LHCN-M2 (cell line): ENCODE measurements at regions not wholly inside any gene's neighbourhood (a gene's known extent, or its start where the extent isn't known, plus 50 kb on each side); places are given as distances from the start of the nearest gene placed in this dataset.

ENCODE experiments used
- DNase-seq: peaks from one replicate; pipeline ENCODE4 v3.0.0-alpha.2; 2012; ENCODE audit warnings: low read depth

DNA sequence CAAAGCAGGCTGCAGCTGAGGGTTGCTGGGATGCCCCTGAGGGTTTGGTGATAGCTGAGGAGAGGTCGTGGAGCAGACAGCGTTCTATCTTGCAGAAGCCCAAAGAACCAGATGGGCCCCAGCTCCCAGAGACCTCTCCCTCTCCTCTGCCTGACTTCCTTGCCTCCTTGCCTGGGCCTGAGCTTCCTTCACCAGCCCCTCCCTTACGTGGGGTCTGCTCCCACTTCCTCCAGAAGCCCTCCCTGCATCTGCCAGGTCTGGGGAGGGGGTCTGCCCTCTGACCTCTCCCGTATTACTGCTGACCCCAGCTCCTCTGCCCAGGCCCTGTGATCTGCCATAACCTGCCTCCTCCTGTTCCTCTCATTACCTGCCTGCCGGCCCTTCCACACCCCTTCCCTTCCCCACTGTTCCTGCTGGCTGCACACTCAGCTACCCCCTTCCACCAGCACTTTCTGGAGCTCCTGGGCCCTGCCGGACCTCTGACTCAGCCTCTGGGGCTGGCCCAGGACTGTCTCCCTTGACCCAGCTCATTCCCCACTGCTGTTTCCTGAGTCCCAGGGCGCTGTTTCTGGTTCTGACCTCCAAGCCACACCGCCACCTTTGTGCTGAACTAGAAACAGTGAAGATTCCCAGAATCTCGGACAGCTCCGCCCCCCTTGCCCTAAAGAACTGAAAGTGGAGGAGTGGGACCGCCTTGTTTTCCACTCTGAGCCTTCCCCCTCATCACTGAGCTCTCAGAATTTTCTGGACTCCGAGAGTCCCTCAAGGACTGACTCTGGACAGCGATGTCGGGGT lies 237.7 kb upstream of the C1orf174 start:
- no peak for DNase-seq

DNA sequence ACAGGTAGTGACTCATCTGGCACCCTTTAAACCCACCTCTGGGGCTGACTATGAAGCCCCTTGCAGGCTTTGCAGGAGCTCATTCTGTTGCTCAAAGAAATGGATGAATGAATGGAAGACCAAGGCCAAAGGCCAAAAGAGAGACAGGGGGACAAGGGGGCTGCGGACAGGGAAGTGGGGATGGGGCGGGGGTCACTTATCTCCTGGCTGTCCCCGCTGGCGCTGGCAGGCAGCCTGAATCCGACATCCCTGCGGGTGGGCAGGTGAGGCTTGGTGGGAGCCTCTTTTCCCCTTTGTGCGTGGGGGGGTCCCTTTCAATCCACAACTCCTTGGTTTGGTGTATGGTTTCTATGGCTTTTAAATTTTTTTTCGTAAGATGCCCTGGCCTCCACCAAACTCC lies 239.6 kb upstream of the C1orf174 start:
- no peak for DNase-seq

DNA sequence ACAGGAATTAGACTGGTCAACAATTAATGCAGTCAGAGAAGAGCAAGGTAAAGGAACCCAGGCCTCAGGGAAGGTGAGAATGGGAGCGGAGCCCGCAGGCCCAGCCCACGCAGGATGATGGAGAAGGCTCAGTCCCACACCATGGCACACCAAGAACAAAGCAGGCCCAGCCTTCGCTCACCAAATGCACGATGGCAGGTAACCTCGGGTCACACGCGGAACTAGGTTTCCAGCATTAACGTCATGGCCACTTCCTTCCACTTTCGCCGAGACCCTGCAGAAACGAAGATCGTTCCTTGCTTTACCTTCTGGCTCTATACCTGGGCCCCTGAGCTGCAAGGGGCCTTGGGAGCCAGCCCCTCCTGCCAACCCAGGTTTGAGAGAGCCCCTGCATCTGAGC lies 240.2 kb upstream of the C1orf174 start:
- no peak for DNase-seq

DNA sequence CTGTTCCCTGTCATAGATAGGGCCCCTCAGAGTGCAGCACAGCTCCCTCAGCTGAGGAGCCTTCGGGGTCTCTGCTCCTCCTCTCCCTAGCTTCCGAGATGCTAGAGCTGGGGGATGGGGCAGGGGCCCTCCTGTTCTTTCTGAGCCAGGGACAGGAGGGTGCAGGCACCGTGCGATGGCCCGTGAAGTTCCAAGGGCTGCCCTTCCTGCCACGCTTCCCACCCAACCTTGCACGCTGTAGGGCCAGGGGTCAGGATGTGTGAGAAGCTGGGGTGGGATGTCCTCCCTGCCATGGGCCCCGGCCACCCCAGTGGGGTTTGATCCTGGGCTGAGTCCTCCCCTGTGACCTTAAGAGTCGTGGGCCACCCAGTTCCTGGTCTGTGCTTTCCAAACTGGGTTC lies 240.7 kb upstream of the C1orf174 start:
- DNase-seq: no peak

DNA sequence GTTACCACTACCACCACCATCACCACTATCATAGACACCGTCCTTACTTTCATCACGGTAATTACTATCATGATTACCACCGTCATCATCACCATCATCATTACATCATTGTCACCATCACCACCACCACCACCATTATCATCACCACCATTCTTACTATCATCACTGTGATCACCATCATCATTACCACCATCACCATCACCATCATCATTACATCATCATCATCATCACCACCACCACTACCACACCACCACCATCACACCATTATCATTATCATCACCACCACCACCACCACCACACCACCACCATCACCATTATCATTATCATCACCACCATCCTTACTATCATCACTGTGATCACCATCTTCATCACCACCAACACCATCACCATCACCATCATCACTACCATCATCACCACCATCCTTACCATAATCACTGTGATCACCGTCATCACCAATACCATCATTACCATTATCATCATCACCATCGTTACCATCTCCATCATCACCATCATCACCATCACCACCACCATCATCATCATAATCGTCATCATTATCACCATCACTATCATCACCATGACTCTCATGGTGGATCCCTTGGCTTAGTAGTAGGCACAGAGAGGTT lies 244.4 kb upstream of the C1orf174 start:
- no peak for DNase-seq

DNA sequence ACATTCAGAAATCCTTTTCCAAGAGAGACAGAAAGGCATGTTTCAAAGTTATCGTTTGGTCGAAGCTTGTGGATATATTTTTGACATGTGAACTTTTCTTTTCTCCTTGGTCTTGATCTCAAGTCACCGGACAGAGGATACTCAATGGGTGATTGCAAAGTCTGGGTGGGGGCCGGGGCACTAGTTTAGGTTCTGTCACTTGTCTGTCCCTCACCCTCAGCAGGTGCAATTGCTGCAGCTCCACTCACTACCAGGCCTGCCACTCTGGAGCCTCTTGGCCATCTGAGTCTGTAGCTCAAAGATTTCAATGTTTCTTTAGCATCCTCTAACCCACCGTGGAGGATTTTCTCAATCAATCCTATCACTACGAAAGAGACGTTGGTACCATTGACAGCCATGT lies 246.0 kb upstream of the C1orf174 start:
- DNase-seq: no peak

DNA sequence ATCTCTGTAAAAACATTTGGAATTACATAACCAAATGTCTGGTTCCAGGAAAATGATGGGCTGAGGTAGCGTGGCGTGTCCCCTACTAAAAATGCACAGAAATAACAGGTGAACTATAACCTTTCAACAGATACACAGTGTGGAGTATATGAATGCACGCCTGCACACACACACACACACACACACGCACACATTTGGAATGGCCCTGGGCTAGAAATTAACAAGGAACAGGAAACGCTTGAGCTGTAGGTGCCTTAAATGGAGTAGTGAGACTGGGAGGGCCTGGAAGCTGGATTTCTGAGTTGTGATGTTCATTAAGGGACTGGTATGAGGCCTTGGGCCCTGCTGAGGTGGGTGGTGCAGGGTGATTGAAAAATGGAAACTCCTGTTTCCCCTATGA lies 246.5 kb upstream of the C1orf174 start:
- DNase-seq: no peak

DNA sequence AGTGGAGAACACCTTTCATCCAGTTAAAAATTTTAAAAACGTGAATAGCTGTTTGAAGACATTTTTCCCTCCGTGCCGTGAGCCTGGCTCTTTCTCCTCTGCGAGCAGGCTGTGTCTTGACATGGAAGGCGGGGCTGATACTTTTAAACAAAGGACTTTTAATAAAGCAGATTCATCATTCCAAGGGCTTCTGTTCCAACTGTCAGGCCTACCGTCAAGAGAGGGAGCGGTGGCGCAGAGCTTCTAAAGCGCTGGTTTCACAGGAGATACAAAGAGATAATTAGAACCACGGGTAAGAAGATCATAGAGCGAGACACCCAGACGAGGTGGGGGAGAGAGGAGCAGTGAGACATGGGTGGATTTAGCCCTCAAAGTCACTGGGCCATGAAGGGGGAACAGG lies 247.4 kb upstream of the C1orf174 start:
- DNase-seq: no peak

DNA sequence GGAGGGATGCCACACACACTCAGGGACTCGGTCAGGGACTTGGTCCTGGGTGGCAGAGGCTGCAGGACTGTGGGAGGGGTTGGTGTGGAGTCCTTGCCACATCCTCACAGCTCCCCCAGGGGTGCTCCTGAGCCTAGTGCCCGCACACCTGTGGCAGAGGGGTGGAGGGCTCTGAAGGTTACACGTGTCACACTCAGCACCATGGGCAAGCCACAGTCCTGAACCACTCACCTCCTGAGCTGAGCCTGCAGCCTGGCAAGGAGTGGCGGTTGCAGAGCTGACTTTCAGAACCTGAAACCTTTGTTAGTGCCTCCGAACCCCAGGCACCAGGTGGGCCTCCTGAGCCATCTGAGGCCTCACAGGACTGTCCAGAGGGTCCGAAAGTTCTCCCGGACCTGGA lies 249.2 kb upstream of the C1orf174 start:
- no peak for DNase-seq

DNA sequence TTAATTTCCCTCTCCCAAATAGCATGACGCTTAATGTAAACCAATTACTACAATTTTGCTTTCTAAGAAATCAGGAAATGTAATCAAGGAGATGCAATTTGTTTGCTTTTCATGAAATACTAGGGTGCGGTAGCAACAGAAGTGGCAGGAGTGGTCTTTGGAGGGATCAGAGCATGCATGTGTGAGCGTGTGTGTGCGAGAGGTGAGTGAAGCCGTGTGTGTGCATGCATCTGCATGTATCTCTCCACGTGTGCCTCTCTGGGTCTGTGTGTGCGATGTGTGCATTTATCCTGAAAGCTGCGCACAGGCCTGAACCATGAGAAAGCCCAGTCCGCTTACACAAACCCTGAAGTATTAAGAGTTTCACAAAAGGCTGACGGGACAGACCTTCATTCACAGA lies 249.8 kb upstream of the C1orf174 start:
- DNase-seq: no peak

DNA sequence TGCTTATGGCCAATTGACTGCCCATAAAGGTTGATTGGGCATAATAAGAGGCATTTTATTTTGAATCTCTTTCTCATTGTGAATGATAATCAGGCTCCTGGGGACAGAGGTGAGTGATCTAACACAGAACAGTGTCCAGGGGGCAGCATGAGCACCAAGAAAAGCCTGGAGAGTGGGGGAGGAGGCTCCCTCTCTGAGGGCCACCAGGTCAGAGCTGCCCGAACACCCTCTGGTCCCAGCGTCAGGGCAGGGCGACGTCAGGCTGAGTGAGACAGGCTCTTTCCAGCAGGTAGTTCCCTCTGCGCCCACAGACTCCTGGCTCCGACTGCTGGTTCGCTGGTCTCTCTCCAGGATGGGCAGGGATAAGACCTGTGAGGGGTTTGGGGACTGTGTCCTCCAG lies 250.2 kb upstream of the C1orf174 start:
- DNase-seq: no peak

DNA sequence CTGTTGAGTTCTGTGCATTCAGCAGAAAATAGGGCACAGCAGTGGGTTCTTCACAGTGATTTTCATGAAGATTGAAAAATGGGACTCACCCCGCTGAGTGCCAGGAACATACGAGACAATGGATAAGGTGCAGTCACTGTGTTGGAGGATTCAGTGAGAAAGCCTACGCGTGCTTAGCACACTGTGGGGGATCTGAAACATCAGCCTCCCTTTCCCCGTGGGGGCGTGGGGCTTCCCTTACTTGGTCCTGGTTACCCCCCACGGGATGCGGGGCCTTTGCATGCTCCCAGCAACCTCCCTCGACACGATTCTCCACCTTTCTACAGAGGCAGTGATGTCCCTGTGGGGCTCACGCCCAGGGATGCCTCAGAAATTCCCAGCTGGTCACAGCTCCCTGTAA lies 252.2 kb upstream of the C1orf174 start:
- no peak for DNase-seq

DNA sequence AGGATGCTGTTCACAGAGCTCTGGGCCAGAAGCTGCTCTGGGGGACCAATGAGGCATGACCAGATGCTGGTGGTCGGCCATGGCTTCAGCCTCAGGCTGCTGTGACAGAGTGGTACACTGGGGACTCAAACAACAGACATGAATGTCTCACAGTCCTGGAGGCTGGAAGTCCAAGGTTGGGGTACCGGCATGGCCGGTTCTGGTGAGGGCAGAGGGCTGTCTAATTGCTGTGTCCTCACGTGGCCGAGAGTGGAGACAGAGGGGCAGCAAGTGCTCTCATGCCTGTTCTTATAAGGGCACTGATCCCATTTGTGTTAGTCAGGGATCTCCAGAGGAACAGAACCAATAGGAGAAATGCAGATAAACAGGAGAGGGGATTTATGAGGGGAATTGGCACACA lies 253.5 kb upstream of the C1orf174 start:
- DNase-seq: no peak

DNA sequence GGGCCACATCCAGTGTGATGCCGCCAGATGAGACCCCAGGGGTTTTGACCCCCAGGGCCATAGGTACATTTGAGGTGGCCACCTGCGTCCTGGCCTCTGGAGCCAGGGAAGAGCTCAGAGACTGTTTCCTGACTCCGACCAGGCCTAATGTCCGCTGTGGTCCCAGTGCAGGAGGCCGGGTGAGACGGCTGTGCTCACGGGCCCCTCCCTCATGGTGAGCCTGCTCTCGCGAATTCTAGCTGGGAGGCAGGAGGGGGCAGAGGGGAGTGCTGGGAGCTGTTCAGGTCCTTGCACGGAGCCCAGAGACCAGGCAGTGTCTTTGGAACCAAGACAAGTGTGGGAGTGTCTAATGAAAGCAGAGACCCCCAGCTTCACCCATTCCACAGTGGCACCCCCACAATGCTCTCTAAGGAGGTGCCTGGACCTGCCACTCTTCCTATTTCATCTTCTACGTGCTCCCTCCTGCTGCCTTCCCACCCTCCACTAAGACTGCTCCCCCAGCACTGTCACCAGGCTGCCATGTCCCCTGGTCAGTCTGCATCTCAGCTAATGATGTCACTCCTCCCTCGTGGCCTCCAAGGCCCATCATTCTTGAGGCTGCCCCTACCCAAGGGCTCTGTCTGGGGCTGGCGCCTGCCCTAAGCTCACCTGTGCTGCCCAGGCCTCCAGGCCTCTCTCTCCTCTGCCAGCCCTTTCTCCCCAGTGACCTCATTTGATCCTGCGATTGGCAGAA lies 256.3 kb upstream of the C1orf174 start:
- no peak for DNase-seq

DNA sequence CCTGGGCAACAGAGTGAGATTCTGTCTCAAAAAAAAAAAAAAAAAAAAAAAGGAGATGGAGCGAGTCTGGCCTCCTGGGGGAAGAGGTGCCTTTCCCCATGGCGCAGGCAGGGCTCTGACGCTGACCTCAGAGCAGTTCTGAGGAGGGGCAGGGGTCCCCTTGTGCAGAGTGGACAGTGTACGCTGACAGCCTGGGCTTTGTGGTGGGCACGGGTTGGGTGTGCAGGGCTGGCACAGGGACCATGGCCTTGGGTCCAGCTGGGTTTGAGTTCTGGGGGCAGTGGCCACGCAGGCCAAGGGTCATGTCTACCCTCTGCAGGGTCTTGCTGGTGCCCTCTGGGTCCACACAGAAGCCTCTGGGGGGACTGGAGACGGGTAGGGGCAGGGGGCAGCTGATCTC lies 260.1 kb upstream of the C1orf174 start:
- no peak for DNase-seq

DNA sequence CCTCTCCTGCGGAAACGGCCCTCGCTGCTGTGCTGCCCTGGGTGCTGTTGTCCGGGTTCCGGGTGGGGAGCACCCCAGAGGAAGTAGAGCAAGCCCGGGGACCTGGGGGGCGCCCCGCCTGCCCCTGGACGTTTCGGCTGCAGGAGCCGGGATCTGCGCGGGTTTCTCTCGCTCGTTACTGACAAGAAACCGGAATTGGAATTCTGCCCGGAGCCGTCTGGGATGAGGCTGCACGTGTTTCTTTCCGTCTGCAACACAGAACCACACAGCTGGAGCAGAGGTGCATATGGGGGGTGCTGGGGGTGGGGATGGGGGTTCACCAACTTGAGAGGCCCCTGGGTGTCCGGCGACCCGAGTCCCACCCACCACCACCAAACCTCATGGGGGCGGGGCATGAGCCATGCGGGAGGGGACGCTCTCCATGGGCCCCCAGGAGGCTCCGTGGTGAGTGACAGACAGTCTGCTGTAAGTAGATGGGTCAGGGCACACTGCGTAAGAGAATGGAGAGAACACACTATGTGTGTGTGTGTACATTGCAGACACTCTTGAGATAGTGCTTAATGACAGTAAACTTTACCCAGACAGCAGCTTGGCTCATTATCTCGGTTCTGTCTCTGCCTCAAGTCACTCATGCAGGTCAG lies 261.4 kb upstream of the C1orf174 start:
- no peak for DNase-seq

DNA sequence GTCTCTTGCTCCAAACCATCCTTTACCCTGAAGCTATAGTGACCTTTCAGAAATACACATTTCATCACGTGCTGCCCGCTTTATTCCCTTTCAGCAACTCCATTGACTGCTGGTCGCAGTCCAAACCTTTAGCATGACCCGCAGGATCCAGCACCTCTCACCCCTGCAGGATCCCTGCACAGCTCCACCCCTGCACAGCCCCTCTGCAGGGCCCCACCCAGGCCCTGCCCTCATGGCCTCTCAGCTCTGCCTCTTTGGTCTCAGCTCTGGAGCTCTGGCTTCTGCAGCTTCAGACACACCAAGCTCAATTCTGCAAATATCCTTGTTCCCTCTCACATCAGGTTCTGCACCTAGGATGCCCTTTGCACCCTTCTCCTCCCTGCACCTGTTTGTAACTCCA lies 264.9 kb upstream of the C1orf174 start:
- DNase-seq: no peak

DNA sequence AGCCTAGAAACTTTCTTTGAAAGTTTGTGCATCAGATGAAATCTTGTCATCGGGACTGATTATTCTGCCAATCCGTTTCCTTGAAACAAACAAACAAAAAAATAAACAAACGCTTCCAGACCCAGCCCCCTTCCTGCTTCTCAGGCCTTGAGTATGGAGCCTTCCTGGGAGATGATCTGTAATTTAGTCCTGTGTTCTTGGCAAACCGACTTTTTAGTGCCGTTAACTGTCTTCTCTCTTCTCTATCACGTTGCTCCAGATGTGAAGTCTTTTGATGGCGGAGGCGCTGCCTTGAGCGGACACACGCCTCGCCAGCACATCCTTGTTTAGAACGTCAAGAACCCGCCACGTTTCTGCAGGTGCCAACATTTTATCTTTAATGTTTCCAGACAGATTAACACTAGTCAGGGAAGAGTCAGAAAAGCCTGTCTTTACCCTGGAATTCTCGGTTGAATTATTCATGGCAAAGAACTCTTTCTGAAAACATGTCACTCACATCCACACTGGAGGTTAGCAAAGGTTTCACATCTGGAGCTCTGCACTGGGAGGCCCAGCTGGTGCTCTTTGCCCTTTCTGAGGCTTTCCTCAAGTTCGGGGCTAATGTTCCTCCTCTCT lies 265.7 kb upstream of the C1orf174 start:
- DNase-seq: no peak

DNA sequence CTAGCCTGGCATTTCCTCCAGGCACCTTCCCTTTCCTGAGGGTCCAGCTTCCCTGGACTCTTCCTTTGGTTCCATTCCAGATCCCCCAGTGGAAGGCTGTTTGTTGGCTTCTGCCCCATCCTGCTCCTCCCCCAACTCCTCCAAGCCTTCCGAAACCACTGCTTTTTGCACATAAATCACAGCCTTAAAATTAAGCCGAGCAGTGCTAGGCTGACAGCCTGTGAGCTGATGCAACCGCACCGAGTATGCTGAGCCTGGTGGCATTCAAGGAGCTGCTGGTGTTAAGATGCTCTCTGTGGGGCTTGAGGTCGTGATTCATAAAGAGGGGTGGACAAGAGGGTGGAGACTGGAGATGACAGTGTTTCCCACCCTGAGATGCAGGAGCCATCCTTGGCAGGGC lies 266.6 kb upstream of the C1orf174 start:
- no peak for DNase-seq

DNA sequence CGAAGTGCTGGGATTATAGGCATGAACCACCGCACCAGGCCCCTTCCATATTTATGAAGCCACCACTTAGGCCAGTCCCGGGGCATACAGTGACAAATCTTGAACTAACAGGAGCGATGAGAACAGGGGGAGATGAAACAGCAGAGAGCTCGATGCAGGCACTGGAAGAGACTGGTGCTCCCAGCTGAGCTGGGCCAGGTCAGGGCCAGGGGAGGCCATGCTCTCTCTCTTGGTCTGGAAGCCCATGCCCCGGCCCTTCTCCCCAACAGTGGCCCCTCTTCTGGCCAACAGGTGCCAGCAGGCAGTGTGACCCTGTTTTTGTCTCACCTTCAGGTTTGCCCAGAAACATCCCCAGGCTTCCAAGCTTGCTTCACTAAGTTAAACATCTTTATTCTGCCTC lies 269.9 kb upstream of the C1orf174 start:
- DNase-seq: no peak

DNA sequence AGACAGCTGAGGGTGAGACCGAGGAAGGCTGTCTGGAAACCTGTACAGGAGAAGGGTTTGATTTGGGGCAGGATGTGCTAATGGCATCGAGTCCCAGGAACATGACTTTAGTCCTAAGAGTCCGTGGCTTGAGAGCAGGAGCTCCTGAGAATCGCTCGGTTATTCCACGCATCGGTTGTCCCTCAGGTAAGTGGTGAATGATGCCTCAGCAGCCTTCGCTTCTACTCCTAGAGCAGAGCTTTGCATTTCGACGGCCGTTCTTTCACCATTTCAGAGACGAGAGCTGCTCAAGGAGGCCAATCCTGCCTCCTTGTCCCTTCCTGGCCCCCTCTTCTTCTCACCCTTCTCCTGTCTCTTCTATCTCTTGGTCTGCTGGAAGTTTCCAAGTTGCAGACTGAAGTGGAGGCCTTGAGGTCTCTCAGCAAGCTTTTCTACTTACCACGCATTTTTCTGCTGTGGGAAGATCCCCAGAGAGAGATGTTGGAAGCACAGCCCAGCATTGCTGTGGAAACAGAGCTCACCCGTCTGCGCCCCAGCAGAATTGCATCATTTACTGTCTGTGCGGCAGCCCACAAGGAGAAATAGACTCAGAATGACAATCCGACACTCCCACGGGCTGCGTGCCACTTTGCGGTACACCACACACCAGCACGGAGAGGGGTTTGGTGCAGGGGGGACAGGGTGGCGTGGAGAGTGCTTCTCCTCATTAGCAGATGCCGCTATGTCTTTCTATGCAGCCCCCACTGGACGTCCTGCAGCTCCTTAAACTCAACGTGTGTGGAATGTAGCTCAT lies 270.7 kb upstream of the C1orf174 start:
- no peak for DNase-seq
